ENCODE measurements at regions not wholly inside any gene's neighbourhood (a gene's known extent, or its start where the extent isn't known, plus 50 kb on each side); places are given as distances from the start of the nearest gene placed in this dataset.
"Not testable (repeated sequence)": the region's sequence is repeated elsewhere in the genome, so short reads cannot be mapped to it uniquely, and the experiment has no call there.

DNA sequence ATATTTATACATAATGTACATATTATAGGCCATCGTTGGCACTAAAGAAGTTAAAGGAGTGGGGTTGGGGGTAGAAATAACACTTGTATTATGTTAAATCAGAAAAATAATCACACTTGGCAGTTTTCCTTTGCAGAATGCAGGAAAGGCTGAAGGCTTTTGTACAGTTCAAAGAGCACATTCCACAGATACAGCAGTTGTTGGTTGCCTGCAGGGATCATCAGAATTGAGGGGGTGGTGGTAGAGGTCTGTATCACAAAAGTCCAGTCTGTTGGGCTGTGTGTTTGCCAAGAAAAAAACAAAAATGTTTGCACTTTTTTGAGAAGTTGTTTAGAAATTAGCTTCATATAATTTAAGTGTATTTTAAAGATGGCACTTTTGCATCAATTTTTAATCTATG, 231.8 kb upstream of the FOXP2 start:
- no peaks in the 10 kb centered on the region for H3K27me3 ChIP-seq (replicated peaks; ENCODE audit: insufficient read depth)
- no peak for DNase-seq (ENCODE audit: low spot score)
- intact Hi-C loops (cut with DNase I) = no loop called here
- no peak overlapping the region for H3K27ac ChIP-seq
- TF ChIP-seq POLR2AphosphoS5 (IDR thresholded peaks at IDR 0.05) (no peak), POLR2A (IDR thresholded peaks at IDR 0.05) (no peak)
- TF ChIP-seq, protein P1, sequence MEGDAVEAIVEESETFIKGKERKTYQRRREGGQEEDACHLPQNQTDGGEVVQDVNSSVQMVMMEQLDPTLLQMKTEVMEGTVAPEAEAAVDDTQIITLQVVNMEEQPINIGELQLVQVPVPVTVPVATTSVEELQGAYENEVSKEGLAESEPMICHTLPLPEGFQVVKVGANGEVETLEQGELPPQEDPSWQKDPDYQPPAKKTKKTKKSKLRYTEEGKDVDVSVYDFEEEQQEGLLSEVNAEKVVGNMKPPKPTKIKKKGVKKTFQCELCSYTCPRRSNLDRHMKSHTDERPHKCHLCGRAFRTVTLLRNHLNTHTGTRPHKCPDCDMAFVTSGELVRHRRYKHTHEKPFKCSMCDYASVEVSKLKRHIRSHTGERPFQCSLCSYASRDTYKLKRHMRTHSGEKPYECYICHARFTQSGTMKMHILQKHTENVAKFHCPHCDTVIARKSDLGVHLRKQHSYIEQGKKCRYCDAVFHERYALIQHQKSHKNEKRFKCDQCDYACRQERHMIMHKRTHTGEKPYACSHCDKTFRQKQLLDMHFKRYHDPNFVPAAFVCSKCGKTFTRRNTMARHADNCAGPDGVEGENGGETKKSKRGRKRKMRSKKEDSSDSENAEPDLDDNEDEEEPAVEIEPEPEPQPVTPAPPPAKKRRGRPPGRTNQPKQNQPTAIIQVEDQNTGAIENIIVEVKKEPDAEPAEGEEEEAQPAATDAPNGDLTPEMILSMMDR (IDR thresholded peaks at IDR 0.05) = no peak
- H3K9me3 ChIP-seq = no peaks in the 10 kb centered on the region
- no peaks in the 10 kb centered on the region for H3K4me1 ChIP-seq (replicated peaks)
- H3K36me3 ChIP-seq = no peaks in the 10 kb centered on the region
- WGBS = 65% methylated on average over 1 of the region's 1 CpG
- no peak overlapping the region for H3K4me3 ChIP-seq

GRCh38 chr7:114181280-114181679, 233.3 kb upstream of the FOXP2 start:
- no peaks in the 10 kb centered on the region for H3K36me3 ChIP-seq
- no peak overlapping the region for H3K27ac ChIP-seq
- H3K4me1 ChIP-seq (replicated peaks) = no peaks in the 10 kb centered on the region
- H3K4me3 ChIP-seq = no peak overlapping the region
- WGBS = 86% methylated on average over 1 of the region's 1 CpG
- intact Hi-C loops (cut with DNase I) = no loop called here
- DNase-seq (ENCODE audit: low spot score) = no peak
- TF ChIP-seq POLR2AphosphoS5 (IDR thresholded peaks at IDR 0.05) = no peak
- TF ChIP-seq, protein P1 (IDR thresholded peaks at IDR 0.05) = no peak
- no peak for TF ChIP-seq POLR2A (IDR thresholded peaks at IDR 0.05)
- H3K9me3 ChIP-seq = no peaks in the 10 kb centered on the region
- H3K27me3 ChIP-seq (replicated peaks; ENCODE audit: insufficient read depth) = no peaks in the 10 kb centered on the region

DNA sequence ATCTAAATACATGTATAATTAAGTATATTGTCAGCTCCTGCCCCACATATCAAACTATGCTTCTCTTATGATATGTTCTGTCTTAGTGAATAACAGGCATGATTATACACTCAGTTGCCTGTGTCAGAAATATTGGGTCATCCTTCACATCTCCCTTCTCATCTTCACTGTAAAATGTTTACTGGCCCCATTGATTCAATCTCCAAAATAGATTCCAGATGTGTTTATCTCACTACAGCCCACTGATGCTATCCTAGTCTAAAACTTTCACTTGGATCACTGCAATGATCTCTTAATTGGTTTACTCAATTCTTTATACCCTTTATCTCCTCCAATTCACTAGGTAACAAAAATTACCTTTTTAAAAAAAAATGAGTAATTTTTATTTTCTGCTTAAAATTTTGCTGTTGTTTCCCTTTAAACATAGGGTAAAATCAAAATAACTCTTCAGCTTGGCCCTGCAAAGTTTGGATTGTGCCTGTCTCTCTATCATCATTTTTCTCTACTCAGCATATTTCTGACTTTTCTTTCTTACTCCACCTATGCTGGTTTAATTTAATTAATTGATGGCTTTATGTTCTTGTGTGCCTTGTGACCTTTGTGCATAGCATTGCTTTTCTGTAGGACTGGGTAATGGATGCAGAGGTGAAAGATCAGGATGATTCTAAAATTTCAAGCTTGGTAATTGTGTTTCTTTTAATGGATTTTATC, 233.9 kb upstream of the FOXP2 start:
- intact Hi-C loops (cut with DNase I) = no loop called here
- H3K4me3 ChIP-seq = no peak overlapping the region
- H3K36me3 ChIP-seq = no peaks in the 10 kb centered on the region
- no peaks in the 10 kb centered on the region for H3K4me1 ChIP-seq (replicated peaks)
- H3K27ac ChIP-seq = no peak overlapping the region
- H3K9me3 ChIP-seq = no peaks in the 10 kb centered on the region
- no peak for DNase-seq (ENCODE audit: low spot score)
- TF ChIP-seq POLR2A (IDR thresholded peaks at IDR 0.05) (no peak), POLR2AphosphoS5 (IDR thresholded peaks at IDR 0.05) (no peak)
- TF ChIP-seq, protein P1 (IDR thresholded peaks at IDR 0.05) = no peak
- H3K27me3 ChIP-seq (replicated peaks; ENCODE audit: insufficient read depth) = no peaks in the 10 kb centered on the region

- TF ChIP-seq, protein P1 (IDR thresholded peaks at IDR 0.05) = no peak
- no peak for TF ChIP-seq POLR2AphosphoS5 (IDR thresholded peaks at IDR 0.05)
- TF ChIP-seq POLR2A (IDR thresholded peaks at IDR 0.05) = no peak
- H3K4me3 ChIP-seq = no peak overlapping the region
- H3K4me1 ChIP-seq (replicated peaks) = no peaks in the 10 kb centered on the region
- no peaks in the 10 kb centered on the region for H3K36me3 ChIP-seq
- H3K9me3 ChIP-seq = no peaks in the 10 kb centered on the region
- WGBS = 62% methylated on average over 4 of the region's 4 CpGs
- H3K27me3 ChIP-seq (replicated peaks; ENCODE audit: insufficient read depth) = no peaks in the 10 kb centered on the region
- intact Hi-C loops (cut with DNase I) = no loop called here
- no peak overlapping the region for H3K27ac ChIP-seq
- no peak for DNase-seq (ENCODE audit: low spot score)
Observed at GRCh38 chr7:114175125-114175524, 239.5 kb upstream of the FOXP2 start.

- Histone ChIP-seq H3K9me3 (no peaks in the 10 kb centered on the region), H3K4me1 (replicated peaks) (no peaks in the 10 kb centered on the region), H3K27me3 (replicated peaks; ENCODE audit: insufficient read depth) (no peaks in the 10 kb centered on the region), H3K27ac (no peak overlapping the region), H3K36me3 (no peaks in the 10 kb centered on the region), H3K4me3 (no peak overlapping the region)
- 91% methylated on average over 3 of the region's 3 CpGs for WGBS
- DNase-seq (ENCODE audit: low spot score) = no peak
- intact Hi-C loops (cut with DNase I) = no loop called here
- TF ChIP-seq POLR2AphosphoS5 (IDR thresholded peaks at IDR 0.05) = no peak
- no peak for TF ChIP-seq POLR2A (IDR thresholded peaks at IDR 0.05)
- TF ChIP-seq, protein P1 (IDR thresholded peaks at IDR 0.05) = no peak
Observed at GRCh38 chr7:114173170-114173890, 241.3 kb upstream of the FOXP2 start.

DNA sequence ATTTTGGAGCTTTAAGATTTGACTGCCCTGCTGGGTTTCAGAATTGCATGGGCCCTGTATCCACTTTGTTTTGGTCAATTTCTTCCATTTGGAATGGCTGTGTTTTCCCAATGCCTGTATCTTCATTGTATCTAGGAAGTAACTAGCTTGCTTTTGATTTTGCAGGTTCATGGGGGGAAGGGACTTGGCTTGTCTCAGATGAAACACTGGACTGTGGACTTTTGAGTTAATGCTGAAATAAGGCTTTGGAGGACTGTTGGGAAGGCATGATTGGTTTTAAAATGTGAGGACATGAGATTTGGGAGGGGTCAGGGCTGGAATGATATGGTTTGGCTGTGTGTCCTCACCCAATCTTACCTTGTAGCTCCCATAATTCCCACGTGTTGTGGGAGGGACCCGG, 245.2 kb upstream of the FOXP2 start:
- DNase-seq (ENCODE audit: low spot score); H3K4me1 ChIP-seq (replicated peaks); H3K4me3 ChIP-seq; H3K36me3 ChIP-seq; H3K27me3 ChIP-seq (replicated peaks; ENCODE audit: insufficient read depth); H3K9me3 ChIP-seq; H3K27ac ChIP-seq; intact Hi-C loops (cut with DNase I): not testable (repeated sequence)
- whole genome bisulfite sequencing = 89% methylated on average over 2 of the region's 2 CpGs
